Transverse colon (tissue), 4 donors: ENCODE measurements at regions not wholly inside any gene's neighbourhood (a gene's known extent, or its start where the extent isn't known, plus 50 kb on each side); places are given as distances from the start of the nearest gene placed in this dataset.

ENCODE experiments used
- DNase-seq: peaks from one replicate; pipeline ENCODE4 v3.0.0-alpha.2; 2019
- H3K27ac ChIP-seq, 4 donors: fragments of 200-600 bp; sonication (generic); 2 replicates each; pipeline ENCODE4 v1.5.1; 2016 to 2018; ENCODE audit warnings: inconsistent platforms in 4 of 4
- H3K27me3 ChIP-seq: fragments of 200-600 bp; sonication (generic); 2 replicates; pipeline ENCODE4 v1.5.1; 2017; ENCODE audit warnings: inconsistent platforms
- H3K36me3 ChIP-seq, 4 donors: fragments of 200-600 bp; sonication (generic); 2 replicates each; pipeline ENCODE4 v1.5.1; 2017 to 2019; ENCODE audit warnings: inconsistent platforms in 4 of 4
- H3K4me1 ChIP-seq, 4 donors: fragments of 200-600 bp; sonication (generic); 2 replicates each; pipeline ENCODE4 v1.5.1; 2017 to 2020; ENCODE audit warnings: inconsistent platforms in 4 of 4
- H3K4me3 ChIP-seq, 4 donors: fragments of 200-600 bp; sonication (generic); 1 replicate in 1 of 4; 2 replicates in 3 of 4; pipeline versions ENCODE4 v1.5.1 to v1.6.1; 2017 to 2019; ENCODE audit warnings: inconsistent platforms in 4 of 4
- H3K9me3 ChIP-seq, 2 donors: fragments of 200-600 bp; sonication (generic); 2 replicates each; pipeline ENCODE4 v1.5.1; 2017 to 2019; ENCODE audit warnings: inconsistent platforms in 2 of 2
- CTCF ChIP-seq, 5 experiments: fragments of 200-600 bp in 3 of 5; fragments of 450-650 bp in 2 of 5; sonication (generic) in 3 of 5; IDR thresholded peaks; 1 replicate in 2 of 5; 2 replicates in 3 of 5; pipeline ENCODE4 v1.5.1; 2016 to 2017; ENCODE audit warnings: antibody characterized with exemption in 5 of 5, inconsistent platforms in 3 of 5, mild to moderate bottlenecking in 2 of 5, moderate library complexity in 1 of 5
- EP300 ChIP-seq: sonication (generic); formaldehyde crosslinking; IDR thresholded peaks from one replicate; pipeline ENCODE4 v1.6.1; 2017; ENCODE audit warnings: antibody characterized with exemption, low read depth
- POLR2A ChIP-seq: fragments of 450-650 bp; IDR thresholded peaks from one replicate; pipeline ENCODE4 v1.6.1; 2016; ENCODE audit warnings: antibody characterized with exemption, mild to moderate bottlenecking, moderate library complexity
- POLR2AphosphoS5 ChIP-seq, 3 donors: sonication (generic); formaldehyde crosslinking; IDR thresholded peaks; one replicate each; pipeline ENCODE4 v1.6.1; 2016; ENCODE audit warnings: antibody characterized with exemption in 3 of 3
- WGBS, 2 donors: methylation state at CpG; one replicate each; pipeline ENCODE4 v1.1.5; 2018; ENCODE audit warnings: low coverage in 1 of 2; 5-methylcytosine and 5-hydroxymethylcytosine counted together
- in situ Hi-C, 4 donors: fragments of 200-750 bp; cut with MboI; loops; one replicate each; pipeline versions ENCODE4 v1.15.0 to v1.15.1; 2017; ENCODE audit warnings: low sequenced_read_pairs in 3 of 4, low pct_ligation_motif_present in 1 of 4, low pct_unique_long_range_greater_than_20kb in 1 of 4
- intact Hi-C: fragments of 100-400 bp; cut with DNase I; formaldehyde crosslinking; loops from one replicate; pipeline ENCODE4 v1.15.1; 2023; ENCODE audit warnings: low total_unique reads

DNA sequence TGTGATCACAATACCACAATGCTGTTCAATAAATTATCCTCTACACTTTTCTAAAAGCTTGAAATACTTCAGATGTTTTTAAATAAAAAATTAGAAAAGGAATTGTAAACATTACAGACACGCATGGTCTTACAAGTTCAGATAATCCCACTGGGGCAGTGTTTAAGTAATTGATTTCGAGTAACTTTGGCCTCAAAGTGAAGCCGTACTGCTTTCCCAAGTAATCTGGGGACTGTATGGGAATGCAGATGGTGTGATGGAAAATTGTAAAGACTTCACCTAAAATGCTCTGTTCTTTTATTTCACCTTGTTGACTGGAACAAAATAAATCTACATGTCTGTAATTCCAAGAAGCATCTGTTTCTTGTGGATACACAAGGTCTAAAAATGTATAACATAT is 401.7 kb upstream of the LYPLAL1 start:
- Histone ChIP-seq H3K4me3 (no peak overlapping the region), H3K4me1 (no peaks in the 10 kb centered on the region), H3K9me3 (no peaks in the 10 kb centered on the region), H3K36me3 (no peaks in the 10 kb centered on the region), H3K27me3 (no peaks in the 10 kb centered on the region), H3K27ac (no peak overlapping the region)
- DNase-seq, result no peak
- intact Hi-C loops, result no loop called here
- in situ Hi-C loops, result no loop called here
- 71 to 78% methylated on average over 3 of the region's 3 CpGs for WGBS, 2 donors
- TF ChIP-seq POLR2AphosphoS5 (IDR thresholded peaks at IDR 0.05), result no peak
- TF ChIP-seq CTCF (IDR thresholded peaks at IDR 0.05), result no peak
- TF ChIP-seq POLR2A, result no peak
- no peak for TF ChIP-seq EP300

GRCh38 chr1:218772575-218772974 is 401.1 kb upstream of the LYPLAL1 start:
- H3K4me3 ChIP-seq, result no peak overlapping the region
- intact Hi-C loops, result no loop called here
- H3K27ac ChIP-seq, result no peak overlapping the region
- no peaks in the 10 kb centered on the region for H3K27me3 ChIP-seq
- 39 to 64% methylated on average over 6 of the region's 6 CpGs for WGBS, 2 donors
- no peak for TF ChIP-seq CTCF (IDR thresholded peaks at IDR 0.05)
- no peak for TF ChIP-seq POLR2A
- no peak for TF ChIP-seq EP300
- no peak for TF ChIP-seq POLR2AphosphoS5 (IDR thresholded peaks at IDR 0.05)
- no peak for DNase-seq
- no peaks in the 10 kb centered on the region for H3K4me1 ChIP-seq
- in situ Hi-C loops, result no loop called here
- no peaks in the 10 kb centered on the region for H3K36me3 ChIP-seq
- H3K9me3 ChIP-seq, result no peaks in the 10 kb centered on the region

- no peak for DNase-seq
- 72 to 100% methylated on average over 1 to 4 of the region's 4 CpGs for WGBS, 2 donors
- in situ Hi-C loops, result no loop called here
Observed at GRCh38 chr1:218775501-218776021, 398.1 kb upstream of the LYPLAL1 start.

DNA sequence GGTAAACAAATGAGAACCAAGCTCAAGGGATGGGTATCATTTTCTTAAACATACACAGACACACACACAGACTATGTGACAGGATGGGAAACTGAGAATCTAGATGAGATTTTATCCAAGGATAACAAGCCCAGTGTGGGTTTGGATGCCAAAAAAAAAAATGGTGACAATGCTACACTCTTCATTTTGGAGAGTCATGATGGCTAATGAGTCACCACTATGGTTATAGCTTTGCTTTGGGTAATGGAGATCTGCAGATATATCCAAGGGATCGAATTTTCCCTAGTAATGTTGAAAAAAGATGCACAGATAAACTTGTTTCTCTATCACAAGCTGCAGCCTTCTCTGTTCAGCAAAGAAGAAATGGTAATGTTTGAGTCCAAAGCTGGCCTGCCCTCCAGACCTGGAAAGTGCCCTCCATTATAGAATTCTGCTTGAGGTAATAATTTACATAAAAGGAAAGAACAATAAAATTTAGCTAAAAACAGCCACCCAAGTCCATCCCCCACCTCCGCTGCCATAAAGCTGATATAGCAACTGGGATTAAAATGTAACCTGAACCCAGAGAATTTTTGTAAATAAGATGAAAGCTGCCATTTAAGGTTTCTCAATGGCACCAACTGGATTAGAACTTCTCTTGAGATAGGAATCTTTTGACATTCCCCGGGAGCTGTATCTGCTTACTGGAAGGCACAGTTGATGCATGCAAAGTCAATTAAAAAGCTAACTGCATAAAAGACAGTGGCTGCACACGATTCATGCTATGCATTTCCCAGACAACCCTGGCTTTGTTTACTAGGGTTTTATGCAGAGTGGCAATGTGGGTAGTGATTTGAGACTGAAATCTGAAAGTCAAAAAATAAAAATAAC is 395.2 kb upstream of the LYPLAL1 start:
- Histone ChIP-seq H3K36me3 (no peaks in the 10 kb centered on the region), H3K4me3 (no peak overlapping the region), H3K27ac (no peak overlapping the region), H3K4me1 (no peaks in the 10 kb centered on the region), H3K27me3 (no peaks in the 10 kb centered on the region), H3K9me3 (no peaks in the 10 kb centered on the region)
- no peak for TF ChIP-seq CTCF (IDR thresholded peaks at IDR 0.05)
- TF ChIP-seq EP300, result no peak
- TF ChIP-seq POLR2AphosphoS5 (IDR thresholded peaks at IDR 0.05), result no peak
- no peak for TF ChIP-seq POLR2A
- DNase-seq, result no peak
- 68 to 74% methylated on average over 4 of the region's 4 CpGs for WGBS, 2 donors
- intact Hi-C loops (no loop called here), in situ Hi-C loops (no loop called here)

More at GRCh38 chr1:218775501-218776021, 398.1 kb upstream of the LYPLAL1 start:
- Histone ChIP-seq H3K27ac (no peak overlapping the region), H3K27me3 (no peaks in the 10 kb centered on the region), H3K4me3 (no peak overlapping the region), H3K36me3 (no peaks in the 10 kb centered on the region), H3K4me1 (no peaks in the 10 kb centered on the region), H3K9me3 (no peaks in the 10 kb centered on the region)
- TF ChIP-seq EP300 (no peak), POLR2A (no peak), CTCF (IDR thresholded peaks at IDR 0.05) (no peak)
- intact Hi-C loops, result no loop called here
